T1000 (cell line): ENCODE measurements at regions not wholly inside any gene's neighbourhood (a gene's known extent, or its start where the extent isn't known, plus 50 kb on each side); places are given as distances from the start of the nearest gene placed in this dataset.
A peak's percentile ranks its signal among the peaks of the same experiment; 100 is the strongest.

ENCODE experiments used
- DNase-seq: peaks from one replicate; lab custom pipeline; 2025; ENCODE audit warnings: mixed read lengths; lab: John Stamatoyannopoulos, UW

- no peak for DNase-seq
Measured at GRCh38 chr5:74258314-74258665, 382.2 kb downstream of the ENC1 start.

- no peak for DNase-seq
Measured at GRCh38 chr5:74257645-74258313, 382.7 kb downstream of the ENC1 start.

GRCh38 chr5:74257060-74257527, 383.4 kb downstream of the ENC1 start:
- DNase-seq: no peak

GRCh38 chr5:74255692-74256392, 384.7 kb downstream of the ENC1 start:
- DNase-seq: no peak

GRCh38 chr5:74254257-74254656, 386.3 kb downstream of the ENC1 start:
- DNase-seq: no peak

GRCh38 chr5:74252044-74252443, 388.5 kb downstream of the ENC1 start:
- DNase-seq: no peak

GRCh38 chr5:74251141-74252035, 389.1 kb downstream of the ENC1 start:
- DNase-seq: peak; percentile 41

- DNase-seq: no peak
Measured at GRCh38 chr5:74250304-74251102, 390.0 kb downstream of the ENC1 start.

- DNase-seq: no peak
Measured at GRCh38 chr5:74248576-74248975, 392.0 kb downstream of the ENC1 start.

GRCh38 chr5:74244406-74244805, 396.1 kb downstream of the ENC1 start:
- DNase-seq: no peak

- DNase-seq: no peak
Measured at GRCh38 chr5:74243634-74244033, 396.9 kb downstream of the ENC1 start.

- DNase-seq: no peak
Measured at GRCh38 chr5:74242516-74242915, 398.0 kb downstream of the ENC1 start.

GRCh38 chr5:74241751-74242140, 398.8 kb downstream of the ENC1 start:
- no peak for DNase-seq

GRCh38 chr5:74240783-74241750, 399.5 kb downstream of the ENC1 start:
- DNase-seq: peak; percentile 44

- no peak for DNase-seq
Measured at GRCh38 chr5:74239261-74239660, 401.3 kb downstream of the ENC1 start.

- DNase-seq: no peak
Measured at GRCh38 chr5:74237571-74238145, 402.9 kb downstream of the ENC1 start.

GRCh38 chr5:74235552-74235951, 405.0 kb downstream of the ENC1 start:
- DNase-seq: no peak

GRCh38 chr5:74233571-74233970, 407.0 kb downstream of the ENC1 start:
- no peak for DNase-seq

GRCh38 chr5:74233091-74233490, 407.4 kb downstream of the ENC1 start:
- no peak for DNase-seq

GRCh38 chr5:74232276-74232675, 408.3 kb downstream of the ENC1 start:
- peak; percentile 70 for DNase-seq
